HG03432 (cell line): ENCODE measurements at regions not wholly inside any gene's neighbourhood (a gene's known extent, or its start where the extent isn't known, plus 50 kb on each side); places are given as distances from the start of the nearest gene placed in this dataset.
"Not testable (repeated sequence)": the region's sequence is repeated elsewhere in the genome, so short reads cannot be mapped to it uniquely, and the experiment has no call there.

Experiments
- ATAC-seq: cut with Tn5 transposase; IDR thresholded peaks from one replicate; pipeline ENCODE4 v1.9.1; 2021; ENCODE audit warnings: mild to moderate bottlenecking, moderate library complexity; ENCODE audit not compliant: unreplicated experiment

DNA sequence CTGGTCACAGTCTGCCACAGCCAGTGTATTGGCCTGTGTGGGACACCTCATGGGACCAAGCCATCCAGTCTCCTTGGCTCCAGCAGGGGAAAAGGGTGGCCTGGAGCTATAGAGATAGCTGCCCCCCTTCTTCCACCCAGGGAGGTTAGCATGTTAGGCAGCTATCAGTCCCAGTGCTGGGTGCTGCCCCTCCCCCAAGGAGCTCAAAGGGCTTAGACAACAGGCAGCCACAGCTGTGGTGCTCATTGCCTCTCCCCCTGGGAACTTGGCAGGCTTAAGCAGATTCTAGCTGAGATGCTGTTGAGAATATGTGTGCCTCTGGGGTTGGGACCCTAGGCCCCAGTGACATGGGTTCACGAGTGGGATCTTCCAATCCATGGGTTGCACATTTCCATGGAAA, 226.0 kb upstream of the PTGER4 start:
- peak; percentile 39 for ATAC-seq

DNA sequence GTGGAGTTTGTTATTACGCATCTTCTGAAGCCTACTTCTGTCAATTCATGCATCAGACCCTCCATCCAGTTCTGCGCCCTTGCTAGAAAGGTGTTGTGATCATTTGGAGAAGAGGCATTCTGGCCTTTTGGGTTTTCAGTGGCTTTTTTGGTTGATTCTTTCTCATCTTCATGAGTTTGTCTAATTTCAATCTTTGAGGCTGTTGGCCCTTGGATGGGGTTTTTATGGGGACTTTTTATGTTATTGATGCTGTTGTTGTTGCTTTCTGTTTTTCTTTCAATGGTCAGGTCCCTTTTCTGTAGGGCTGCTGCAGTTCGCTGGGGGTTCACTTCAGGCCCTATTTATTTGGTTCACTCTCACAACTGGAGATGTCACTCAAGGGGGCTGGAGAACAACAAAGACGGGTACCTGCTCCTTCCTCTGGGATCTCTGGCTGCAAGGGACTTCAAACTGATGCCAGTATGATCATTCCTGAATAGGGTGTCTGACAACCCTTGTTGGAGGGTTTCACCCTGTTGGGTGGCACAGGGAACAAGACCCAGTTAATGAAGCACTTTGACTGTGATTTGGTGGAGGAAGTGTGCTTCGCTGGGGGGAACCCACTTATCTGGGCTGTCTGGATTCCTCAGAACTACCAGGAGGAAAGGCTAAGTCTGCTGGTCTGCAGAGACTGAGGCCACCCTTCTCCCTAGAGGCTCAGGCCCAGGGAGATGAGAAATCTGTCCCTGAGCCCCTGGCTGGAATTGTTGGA, 226.7 kb upstream of the PTGER4 start:
- ATAC-seq = peak; percentile 70

- ATAC-seq = no peak
Observed at GRCh38 chr5:40447438-40447837, 232.3 kb upstream of the PTGER4 start.

DNA sequence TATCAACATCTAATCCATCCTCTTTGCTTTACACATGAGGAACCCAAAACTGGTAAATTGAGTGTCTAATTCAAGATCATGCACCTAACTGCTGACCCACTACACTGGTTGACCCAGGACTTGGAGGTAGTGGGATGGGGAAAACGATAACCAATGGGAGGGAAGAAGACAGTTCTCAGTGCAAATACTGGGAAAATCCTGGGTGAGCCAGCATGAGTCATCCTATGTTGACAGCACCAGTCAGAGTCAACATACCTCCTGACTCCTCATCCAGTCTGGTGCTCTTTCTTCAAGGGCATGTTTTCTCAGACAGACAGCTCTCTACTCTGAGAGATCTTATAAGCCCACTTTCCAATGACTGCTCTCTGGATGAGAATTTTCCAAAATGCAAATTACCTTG, 232.8 kb upstream of the PTGER4 start:
- no peak for ATAC-seq

DNA sequence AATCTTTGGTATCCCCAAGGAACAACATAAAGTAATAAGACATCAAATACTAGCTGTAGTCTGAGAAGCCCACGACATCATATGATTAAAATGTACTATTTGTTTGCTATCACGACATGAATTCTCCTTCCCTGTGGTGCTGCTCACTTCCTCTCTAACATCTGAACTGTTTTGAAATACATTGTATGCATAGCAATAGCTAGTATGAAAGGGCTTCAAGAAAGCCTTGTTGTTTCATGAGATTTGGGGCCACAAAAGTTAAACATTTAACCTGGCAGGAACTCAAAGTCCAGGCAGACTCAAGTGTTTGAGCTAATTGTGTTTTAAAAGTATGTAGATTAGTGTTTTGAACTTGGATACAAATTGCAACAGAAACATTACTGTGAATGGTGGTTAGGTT, 237.4 kb upstream of the PTGER4 start:
- ATAC-seq = peak; percentile 39

- no peak for ATAC-seq
Observed at GRCh38 chr5:40441733-40442132, 238.0 kb upstream of the PTGER4 start.

DNA sequence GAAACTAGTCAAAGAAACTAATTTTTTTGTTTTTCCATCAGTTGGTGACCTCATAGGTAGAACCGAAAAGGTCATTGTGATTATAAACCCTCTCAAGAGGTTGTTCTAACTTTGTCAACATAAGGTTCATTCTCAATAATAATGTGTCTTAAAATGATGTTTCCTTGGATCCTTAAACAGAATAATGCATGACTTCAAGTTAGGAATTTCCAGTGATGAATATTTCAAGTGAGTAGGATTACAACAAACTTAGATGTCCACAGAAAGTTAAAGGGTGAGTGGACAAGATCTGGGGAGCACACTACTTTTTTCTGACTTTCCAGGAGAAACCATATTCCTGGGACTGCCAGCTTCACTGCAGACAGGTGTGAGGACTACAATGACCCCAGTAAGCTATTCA, 239.0 kb upstream of the PTGER4 start:
- no peak for ATAC-seq

- not testable (repeated sequence) for ATAC-seq
Observed at GRCh38 chr5:40439103-40439502, 240.6 kb upstream of the PTGER4 start.

DNA sequence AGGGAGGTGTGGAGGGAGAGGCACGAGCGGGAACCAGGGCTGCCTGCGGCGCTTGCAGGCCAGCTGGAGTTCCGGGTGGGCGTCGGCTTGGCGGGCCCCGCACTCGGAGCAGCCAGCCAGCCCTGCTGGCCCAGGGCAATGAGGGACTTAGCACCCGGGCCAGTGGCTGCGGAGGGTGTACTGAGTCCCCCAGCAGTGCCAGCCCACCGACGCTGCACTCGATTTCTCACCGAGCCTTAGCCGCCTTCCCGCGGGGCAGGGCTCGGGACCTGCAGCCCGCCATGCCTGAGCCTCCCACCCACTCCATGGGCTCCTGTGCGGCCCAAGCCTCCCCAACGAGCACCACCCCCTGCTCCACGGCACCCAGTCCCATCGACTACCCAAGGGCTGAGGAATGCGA, 241.1 kb upstream of the PTGER4 start:
- not testable (repeated sequence) for ATAC-seq

GRCh38 chr5:40437452-40437861, 242.3 kb upstream of the PTGER4 start:
- ATAC-seq = peak; percentile 77

- ATAC-seq = peak; percentile 76
Observed at GRCh38 chr5:40436535-40437237, 243.0 kb upstream of the PTGER4 start.

- not testable (repeated sequence) for ATAC-seq
Observed at GRCh38 chr5:40435706-40436105, 244.0 kb upstream of the PTGER4 start.

GRCh38 chr5:40432836-40433235, 246.9 kb upstream of the PTGER4 start:
- no peak for ATAC-seq

DNA sequence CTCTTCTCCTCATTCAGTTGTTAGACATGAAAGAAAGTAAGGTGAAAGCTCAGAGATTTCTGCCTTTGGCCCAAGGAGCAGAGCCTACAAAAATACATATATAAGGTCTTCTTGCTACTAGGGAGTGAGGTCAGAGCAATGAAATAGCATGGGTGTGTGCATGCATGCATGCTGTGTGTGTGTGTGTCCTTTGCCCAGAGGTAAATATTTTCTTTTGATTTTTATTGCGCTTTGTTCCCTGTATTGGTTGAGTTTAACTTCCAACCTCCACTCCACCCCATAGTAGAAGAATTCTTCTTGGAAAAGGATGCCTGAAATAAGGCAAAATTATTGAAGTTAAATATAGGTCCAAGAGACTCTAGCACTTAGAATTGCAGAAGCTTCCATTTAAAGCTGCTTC, 248.0 kb upstream of the PTGER4 start:
- ATAC-seq = no peak

DNA sequence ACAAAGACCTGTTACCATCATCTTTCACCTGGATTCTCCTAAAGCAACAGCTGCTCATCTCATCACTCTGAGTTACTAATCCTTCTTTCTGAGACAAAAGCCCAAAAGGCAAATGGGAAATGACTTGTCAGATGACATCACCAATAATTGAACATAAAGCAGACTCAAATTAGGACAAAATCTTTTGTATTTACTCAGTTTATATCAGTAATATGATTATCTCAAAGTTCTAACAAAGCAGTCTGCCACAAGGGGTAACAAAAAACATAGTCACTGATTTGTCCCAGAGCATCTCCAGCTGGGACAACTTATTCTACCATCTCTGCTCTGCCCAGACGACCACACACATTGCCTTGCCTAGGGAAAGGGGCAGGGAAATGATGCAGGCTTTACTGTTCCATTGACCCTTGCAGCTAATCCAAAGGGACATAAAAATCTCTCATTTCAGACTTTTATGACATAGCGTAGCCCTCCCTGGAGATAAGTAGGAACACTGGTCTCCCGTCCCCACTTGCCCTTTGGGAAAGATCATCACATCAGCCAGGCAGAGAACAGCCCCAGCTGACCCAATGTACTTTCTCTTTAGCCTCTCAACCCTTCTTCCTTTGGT, 249.5 kb upstream of the PTGER4 start:
- ATAC-seq = no peak

- ATAC-seq = no peak
Observed at GRCh38 chr5:40429258-40430100, 250.2 kb upstream of the PTGER4 start.

- ATAC-seq = no peak
Observed at GRCh38 chr5:40428815-40429214, 250.9 kb upstream of the PTGER4 start.

DNA sequence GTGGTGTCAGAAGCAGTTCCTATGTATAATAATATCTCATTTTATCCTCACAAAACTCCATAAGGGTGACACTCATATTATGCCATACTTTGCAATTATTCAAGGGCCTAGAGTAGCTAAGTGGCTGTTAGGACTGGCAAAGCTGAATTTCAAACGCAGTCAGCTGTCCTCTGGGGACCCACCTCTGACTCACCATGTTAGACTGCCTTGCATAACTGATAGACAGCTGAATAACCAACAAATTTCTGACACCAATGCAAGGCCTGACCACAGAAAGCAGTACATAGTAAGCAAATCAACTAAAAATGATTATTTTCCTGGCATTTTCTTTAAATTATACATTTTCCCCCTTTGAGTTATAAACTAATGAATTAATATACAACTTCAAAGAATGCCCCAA, 251.6 kb upstream of the PTGER4 start:
- ATAC-seq = peak; percentile 88

GRCh38 chr5:40417046-40417810, 262.5 kb upstream of the PTGER4 start:
- ATAC-seq = not testable (repeated sequence)

DNA sequence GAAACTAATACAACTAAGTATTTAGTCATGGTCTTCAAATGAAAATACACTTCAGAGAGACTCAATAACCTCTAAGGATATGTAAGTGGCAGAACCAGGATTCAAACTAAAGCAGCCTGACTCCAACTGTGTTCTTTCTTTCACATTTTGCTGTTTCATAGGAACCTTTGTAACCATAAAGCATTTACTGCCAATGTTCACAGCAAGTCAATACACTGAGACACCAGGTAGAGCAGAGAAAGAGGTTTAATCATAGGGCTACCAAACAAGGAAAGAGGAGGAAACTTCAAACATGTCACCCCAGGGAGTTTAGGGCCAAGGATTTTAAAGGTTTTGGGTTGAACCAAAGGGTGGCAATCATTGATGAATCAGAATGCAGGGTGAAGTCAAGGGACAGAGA, 263.1 kb upstream of the PTGER4 start:
- ATAC-seq = no peak
